Stomach (tissue), 4 donors: ENCODE measurements at regions not wholly inside any gene's neighbourhood (a gene's known extent, or its start where the extent isn't known, plus 50 kb on each side); places are given as distances from the start of the nearest gene placed in this dataset.

Experiments
- EP300 ChIP-seq: sonication (generic); formaldehyde crosslinking; IDR thresholded peaks from one replicate; pipeline ENCODE4 v1.6.1; 2017; ENCODE audit warnings: antibody characterized with exemption
- POLR2A ChIP-seq, 4 donors: fragments of 450-650 bp; IDR thresholded peaks; one replicate each; pipeline ENCODE4 v1.6.1; 2016; ENCODE audit warnings: antibody characterized with exemption in 4 of 4, control low read depth in 2 of 4, mild to moderate bottlenecking in 1 of 4, moderate library complexity in 1 of 4
- POLR2AphosphoS5 ChIP-seq, 3 donors: sonication (generic); formaldehyde crosslinking; IDR thresholded peaks; one replicate each; pipeline ENCODE4 v1.6.1; 2016; ENCODE audit warnings: antibody characterized with exemption in 3 of 3
- TF ChIP-seq, protein P1 (sequence below), 7 experiments: fragments of 450-650 bp in 4 of 7; fragments of 200-600 bp in 3 of 7; sonication (generic) in 3 of 7; IDR thresholded peaks; one replicate each; pipeline ENCODE4 v1.5.1; 2016 to 2019; ENCODE audit warnings: antibody characterized with exemption in 7 of 7, control low read depth in 2 of 7, mild to moderate bottlenecking in 1 of 7

- TF ChIP-seq, protein P1, sequence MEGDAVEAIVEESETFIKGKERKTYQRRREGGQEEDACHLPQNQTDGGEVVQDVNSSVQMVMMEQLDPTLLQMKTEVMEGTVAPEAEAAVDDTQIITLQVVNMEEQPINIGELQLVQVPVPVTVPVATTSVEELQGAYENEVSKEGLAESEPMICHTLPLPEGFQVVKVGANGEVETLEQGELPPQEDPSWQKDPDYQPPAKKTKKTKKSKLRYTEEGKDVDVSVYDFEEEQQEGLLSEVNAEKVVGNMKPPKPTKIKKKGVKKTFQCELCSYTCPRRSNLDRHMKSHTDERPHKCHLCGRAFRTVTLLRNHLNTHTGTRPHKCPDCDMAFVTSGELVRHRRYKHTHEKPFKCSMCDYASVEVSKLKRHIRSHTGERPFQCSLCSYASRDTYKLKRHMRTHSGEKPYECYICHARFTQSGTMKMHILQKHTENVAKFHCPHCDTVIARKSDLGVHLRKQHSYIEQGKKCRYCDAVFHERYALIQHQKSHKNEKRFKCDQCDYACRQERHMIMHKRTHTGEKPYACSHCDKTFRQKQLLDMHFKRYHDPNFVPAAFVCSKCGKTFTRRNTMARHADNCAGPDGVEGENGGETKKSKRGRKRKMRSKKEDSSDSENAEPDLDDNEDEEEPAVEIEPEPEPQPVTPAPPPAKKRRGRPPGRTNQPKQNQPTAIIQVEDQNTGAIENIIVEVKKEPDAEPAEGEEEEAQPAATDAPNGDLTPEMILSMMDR (IDR thresholded peaks at IDR 0.05): no peak
- TF ChIP-seq POLR2AphosphoS5 (IDR thresholded peaks at IDR 0.05): no peak
- no peak for TF ChIP-seq EP300
- no peak for TF ChIP-seq POLR2A (IDR thresholded peaks at IDR 0.05)
Observed at GRCh38 chr6:2507016-2507415, 243.7 kb downstream of the MYLK4 start.
